M059J (cell line): ENCODE measurements at regions not wholly inside any gene's neighbourhood (a gene's known extent, or its start where the extent isn't known, plus 50 kb on each side); places are given as distances from the start of the nearest gene placed in this dataset.

Experiments
- DNase-seq: peaks from one replicate; pipeline ENCODE4 v3.0.0-alpha.2; 2012; ENCODE audit warnings: low read depth

DNA sequence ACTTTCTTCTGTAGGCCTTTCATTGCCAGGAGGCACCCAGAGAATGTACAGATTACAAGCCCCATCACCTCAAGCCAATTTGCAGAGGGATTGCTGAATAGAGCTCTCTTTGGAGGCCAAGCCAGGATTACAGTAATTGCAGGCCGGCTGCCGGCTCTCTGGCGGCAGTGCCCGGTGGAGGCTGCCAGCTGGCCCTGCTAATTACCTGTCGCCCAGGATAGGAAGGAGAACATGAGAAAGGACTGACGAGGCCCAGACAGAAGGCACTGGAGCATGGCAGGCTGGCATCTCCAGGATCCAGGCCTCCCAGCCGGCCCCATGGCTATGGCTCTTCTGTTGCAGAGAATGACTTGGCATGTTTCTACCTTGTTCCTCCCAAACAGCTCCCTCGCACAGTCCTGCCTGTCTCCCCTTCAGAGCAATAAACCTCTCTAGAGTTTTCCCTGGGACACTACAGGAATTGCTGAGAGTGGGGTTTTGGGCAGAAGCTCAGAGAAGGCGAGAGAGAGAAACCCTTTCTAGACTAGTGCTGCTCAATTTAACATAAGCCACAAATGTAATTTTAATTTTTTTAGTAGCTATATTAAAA lies 273.6 kb upstream of the PROK2 start:
- no peak for DNase-seq

DNA sequence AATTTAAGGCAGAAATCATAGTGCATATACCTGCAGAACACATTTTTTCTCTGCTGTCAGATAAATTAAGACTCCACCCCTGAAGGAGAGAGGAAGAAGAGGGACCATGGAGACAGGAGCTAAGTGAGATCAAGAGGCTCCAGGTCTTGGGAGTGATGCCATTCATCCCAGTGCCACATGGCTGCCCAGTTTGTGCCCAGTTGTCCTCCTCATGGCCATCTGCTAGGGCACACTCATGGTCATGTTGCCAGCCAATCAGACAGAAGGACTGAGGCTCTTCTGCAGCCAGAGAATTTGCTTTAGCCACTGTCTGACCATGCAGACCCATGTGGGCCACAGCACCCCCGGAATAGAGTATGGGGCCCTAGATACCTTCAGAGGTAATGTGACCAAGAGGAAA lies 270.5 kb upstream of the PROK2 start:
- DNase-seq: no peak

DNA sequence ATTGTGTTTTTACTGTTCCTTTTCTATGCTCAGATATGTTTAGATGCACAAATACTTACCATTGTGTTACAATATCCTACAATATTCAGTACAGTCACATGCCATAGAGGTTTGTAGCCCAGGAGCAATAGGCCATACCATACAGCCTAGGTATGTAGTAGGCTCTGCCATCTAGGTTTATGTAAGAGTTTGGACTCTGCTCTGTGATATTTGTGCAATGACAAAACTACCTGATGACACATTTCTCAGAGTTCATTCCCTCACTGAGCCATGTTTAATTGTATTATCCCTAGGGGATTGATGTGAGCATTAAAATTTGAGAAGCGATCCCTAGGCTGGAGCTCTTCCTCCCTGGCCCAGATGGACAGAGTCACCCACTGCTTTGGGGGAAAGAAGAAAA lies 270.0 kb upstream of the PROK2 start:
- no peak for DNase-seq

GRCh38 chr3:72052841-72053409 lies 268.0 kb upstream of the PROK2 start:
- DNase-seq: no peak

GRCh38 chr3:72050771-72051170 lies 265.8 kb upstream of the PROK2 start:
- no peak for DNase-seq

GRCh38 chr3:72050048-72050632 lies 265.2 kb upstream of the PROK2 start:
- DNase-seq: no peak

DNA sequence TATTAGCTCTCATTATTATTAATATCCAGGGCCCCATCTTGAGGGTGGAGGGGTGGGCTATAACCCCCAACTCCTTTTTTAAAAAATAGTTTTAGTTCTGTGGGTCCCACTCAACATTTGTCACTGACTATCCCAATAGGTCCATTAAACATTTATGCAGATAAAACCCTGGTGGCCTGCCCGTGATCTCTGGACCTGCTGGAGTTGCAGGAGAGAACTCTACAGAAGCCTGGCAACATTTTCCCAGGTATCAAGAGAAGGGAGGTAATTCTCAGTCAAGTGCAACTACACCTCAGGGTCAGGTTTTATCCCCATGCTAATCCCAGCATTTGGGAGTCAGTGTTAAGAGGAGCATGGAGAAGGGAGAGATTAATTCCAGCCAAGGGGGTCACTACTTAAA lies 264.4 kb upstream of the PROK2 start:
- DNase-seq: no peak

DNA sequence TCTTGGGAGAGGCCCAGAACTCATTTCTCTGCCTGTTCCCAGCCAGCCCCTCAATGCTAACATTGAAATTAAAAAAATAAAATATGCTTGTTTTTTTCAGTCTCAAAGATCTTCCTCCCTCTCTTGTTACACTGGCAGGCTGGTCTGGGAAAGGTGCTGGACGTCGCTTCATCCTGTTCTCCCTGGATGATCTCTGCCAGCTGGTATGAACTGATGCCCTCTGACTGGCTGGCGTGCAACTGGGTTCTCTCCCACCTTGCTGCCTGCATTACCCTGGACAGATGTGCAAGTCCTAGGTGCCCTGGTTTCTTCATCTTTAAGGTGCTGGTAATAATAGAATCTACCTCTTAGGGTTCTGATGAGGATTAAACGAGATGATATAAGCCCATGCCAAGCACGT lies 263.9 kb upstream of the PROK2 start:
- no peak for DNase-seq

- no peak for DNase-seq
Measured at GRCh38 chr3:72047221-72047871, 262.4 kb upstream of the PROK2 start.

- no peak for DNase-seq
Measured at GRCh38 chr3:72044231-72044855, 259.4 kb upstream of the PROK2 start.

- DNase-seq: no peak
Measured at GRCh38 chr3:72043204-72044133, 258.5 kb upstream of the PROK2 start.

DNA sequence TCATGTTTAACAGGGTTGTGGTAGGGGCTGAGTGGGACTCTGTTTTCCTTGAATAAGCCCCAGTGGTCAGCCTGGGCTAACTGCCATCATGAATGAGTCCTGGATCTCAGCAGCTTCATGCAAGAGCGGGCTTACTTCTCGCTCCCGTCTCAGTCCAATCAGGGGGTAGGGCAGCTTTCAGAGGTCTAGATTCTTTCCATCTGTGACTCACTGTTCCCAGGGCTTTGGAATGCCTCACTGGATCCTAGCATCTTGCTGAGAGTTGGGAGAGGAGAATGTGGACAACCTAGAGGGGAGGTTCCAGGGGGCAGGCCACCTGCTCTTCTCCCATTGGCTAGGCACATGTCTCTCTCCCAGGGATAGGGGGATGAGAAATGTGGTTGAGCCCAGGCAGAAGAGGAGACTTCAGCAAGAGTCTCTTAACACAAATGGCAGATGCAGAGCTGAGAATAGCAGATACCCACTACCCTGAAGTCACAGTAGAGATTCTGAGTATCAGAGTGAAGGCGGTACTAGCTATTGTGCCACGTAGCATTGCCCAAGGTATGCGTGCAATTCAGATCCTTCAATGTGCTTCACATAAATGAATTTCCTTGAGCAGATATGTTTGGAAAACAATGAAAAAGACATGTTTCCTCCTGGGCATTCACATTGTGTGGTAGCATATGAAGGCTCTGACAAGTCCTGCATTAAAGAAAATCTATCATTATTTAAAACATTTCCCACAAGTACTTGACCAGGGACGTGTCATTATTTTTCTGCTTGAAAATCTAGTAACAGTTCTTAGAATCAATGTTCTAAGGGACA lies 257.7 kb upstream of the PROK2 start:
- DNase-seq: peak; percentile 51

- no peak for DNase-seq
Measured at GRCh38 chr3:72041511-72041910, 256.6 kb upstream of the PROK2 start.

GRCh38 chr3:72041076-72041475 lies 256.1 kb upstream of the PROK2 start:
- no peak for DNase-seq

DNA sequence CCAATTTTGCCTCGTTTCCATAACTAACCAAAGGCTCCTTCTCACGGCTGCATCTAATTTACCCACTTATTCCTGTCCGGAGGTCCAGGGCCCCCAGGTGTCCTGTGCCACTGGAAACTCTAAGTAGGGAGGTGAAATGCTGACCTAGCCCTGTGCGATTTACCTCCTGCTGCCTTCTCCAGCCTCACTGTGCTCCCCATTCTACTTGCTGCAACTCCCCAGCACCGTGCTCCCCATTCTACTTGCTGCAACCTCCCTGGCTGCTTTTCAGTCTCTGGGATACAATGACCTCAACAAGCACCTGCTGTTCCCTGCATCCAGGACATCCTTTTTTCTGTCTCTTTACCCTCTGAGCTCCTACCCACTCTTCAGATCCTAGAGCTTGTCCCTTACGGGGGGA lies 254.7 kb upstream of the PROK2 start:
- DNase-seq: no peak

DNA sequence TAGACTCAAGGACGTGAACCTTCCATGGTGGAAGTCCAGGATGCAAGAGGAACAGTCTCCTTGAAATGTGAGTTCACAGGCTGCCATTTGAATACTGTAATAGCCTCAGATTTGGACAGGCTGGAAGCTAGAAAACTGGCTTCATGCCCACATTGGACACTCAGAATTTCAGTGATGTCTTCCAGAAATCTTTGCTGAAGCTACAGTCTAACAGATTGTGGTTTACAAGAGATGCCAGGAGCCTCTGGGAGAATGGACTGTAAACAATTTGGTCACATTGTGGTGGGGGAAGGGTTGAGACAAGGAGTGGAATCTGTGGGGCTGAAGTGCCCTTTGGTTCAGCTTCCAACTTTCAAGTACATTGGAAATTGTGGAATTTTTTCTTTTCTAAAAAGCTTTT lies 252.0 kb upstream of the PROK2 start:
- peak; percentile 42 for DNase-seq

DNA sequence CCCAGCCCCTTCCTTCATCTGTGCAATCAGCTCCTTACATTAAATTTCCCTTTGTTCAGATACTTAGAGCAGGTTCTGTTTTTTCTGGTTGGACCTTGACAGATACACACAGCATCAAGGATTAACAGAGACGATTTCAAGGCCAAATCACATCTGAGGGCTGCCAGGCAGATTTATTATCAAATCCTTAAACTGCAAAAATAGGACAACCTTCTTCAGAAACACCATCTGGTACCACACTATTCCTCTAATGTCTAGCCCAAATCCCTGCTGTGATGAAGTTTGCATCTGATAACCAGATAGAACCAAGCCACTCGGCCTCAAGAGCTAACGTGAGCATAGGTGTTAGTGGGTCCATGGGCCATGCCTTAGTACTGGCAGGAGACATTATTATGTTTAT lies 250.7 kb upstream of the PROK2 start:
- DNase-seq: no peak

GRCh38 chr3:72034986-72035385 lies 250.0 kb upstream of the PROK2 start:
- DNase-seq: no peak

- no peak for DNase-seq
Measured at GRCh38 chr3:72033666-72034428, 248.9 kb upstream of the PROK2 start.
